GM23338 (cell line): ENCODE measurements at regions not wholly inside any gene's neighbourhood (a gene's known extent, or its start where the extent isn't known, plus 50 kb on each side); places are given as distances from the start of the nearest gene placed in this dataset.

ENCODE experiments used
- ATAC-seq: fragments of 200-7000 bp; cut with Tn5 transposase; 3 replicates; pipeline ENCODE4 v1.9.1; 2020
- DNase-seq: peaks from one replicate; pipeline ENCODE4 v3.0.0-alpha.2; 2015; ENCODE audit warnings: low spot score
- H2AFZ ChIP-seq: fragments of 200-600 bp; sonication (generic); 2 replicates; pipeline ENCODE4 v1.8.0; 2016; ENCODE audit warnings: antibody characterized with exemption, mild to moderate bottlenecking, moderate library complexity
- H3F3A ChIP-seq: fragments of 200-600 bp; sonication (generic); replicated peaks from 2 replicates; pipeline ENCODE4 v1.8.0; 2017; ENCODE audit warnings: antibody characterized with exemption, mixed run types, low read depth
- H3K27ac ChIP-seq: fragments of 200-600 bp; sonication (generic); 2 replicates; pipeline ENCODE4 v1.6.1; 2016; ENCODE audit warnings: low read depth
- H3K27me3 ChIP-seq: fragments of 200-600 bp; sonication (generic); 2 replicates; pipeline ENCODE4 v1.8.0; 2016; ENCODE audit warnings: mild to moderate bottlenecking, mixed run types, moderate library complexity; ENCODE audit not compliant: insufficient read depth
- H3K36me3 ChIP-seq: fragments of 200-600 bp; sonication (generic); 2 replicates; pipeline ENCODE4 v1.8.0; 2016; ENCODE audit warnings: mild to moderate bottlenecking; ENCODE audit not compliant: insufficient read depth
- H3K4me1 ChIP-seq: fragments of 200-600 bp; sonication (generic); 2 replicates; pipeline ENCODE4 v1.8.0; 2016; ENCODE audit warnings: mild to moderate bottlenecking, moderate library complexity; ENCODE audit not compliant: insufficient read depth
- H3K4me2 ChIP-seq: fragments of 200-600 bp; sonication (generic); 2 replicates; pipeline ENCODE4 v1.7.1; 2017; ENCODE audit warnings: mixed run types
- H3K4me3 ChIP-seq: fragments of 200-600 bp; sonication (generic); 2 replicates; pipeline ENCODE4 v1.6.1; 2016; ENCODE audit warnings: mixed run types
- H3K79me2 ChIP-seq: fragments of 200-600 bp; sonication (generic); replicated peaks from 2 replicates; pipeline ENCODE4 v1.8.0; 2017; ENCODE audit warnings: mild to moderate bottlenecking; ENCODE audit not compliant: insufficient read depth
- H3K9me2 ChIP-seq: fragments of 200-600 bp; sonication (generic); 2 replicates; pipeline ENCODE4 v1.8.0; 2017; ENCODE audit not compliant: insufficient read depth
- H4K20me1 ChIP-seq: fragments of 200-600 bp; sonication (generic); replicated peaks from 2 replicates; pipeline ENCODE4 v1.8.0; 2017; ENCODE audit warnings: mild to moderate bottlenecking; ENCODE audit not compliant: insufficient read depth
- H3K27ac Mint-ChIP-seq: 2 replicates; pipeline ENCODE4 v1.8.0; 2020; ENCODE audit warnings: inconsistent platforms, mild to moderate bottlenecking, moderate library complexity, mixed read lengths
- H3K27me3 Mint-ChIP-seq: 3 replicates; pipeline ENCODE4 v1.8.0; 2022; ENCODE audit warnings: low read depth, mild to moderate bottlenecking, moderate library complexity, mixed read lengths, inconsistent platforms; ENCODE audit not compliant: insufficient read depth, poor library complexity
- H3K36me3 Mint-ChIP-seq: 3 replicates; pipeline ENCODE4 v1.8.0; 2021; ENCODE audit warnings: low read depth, mild to moderate bottlenecking, inconsistent platforms, moderate library complexity, mixed read lengths
- H3K4me1 Mint-ChIP-seq: 3 replicates; pipeline ENCODE4 v1.8.0; 2020; ENCODE audit warnings: mild to moderate bottlenecking, inconsistent platforms, mixed read lengths
- H3K4me3 Mint-ChIP-seq: 3 replicates; pipeline ENCODE4 v1.8.0; 2021; ENCODE audit warnings: moderate library complexity, mild to moderate bottlenecking, inconsistent platforms, mixed read lengths
- H3K9me3 Mint-ChIP-seq: 3 replicates; pipeline ENCODE4 v1.8.0; 2020; ENCODE audit warnings: moderate library complexity, mild to moderate bottlenecking, inconsistent platforms, mixed read lengths
- CTCF ChIP-seq, 2 experiments: fragments of 200-600 bp in 1 of 2; sonication (generic) in 1 of 2; conservative IDR thresholded peaks; 2 replicates each; pipeline versions ENCODE4 v1.5.1 to v1.6.1; 2016 to 2017; ENCODE audit warnings: antibody characterized with exemption in 2 of 2, low read depth in 2 of 2, mild to moderate bottlenecking in 2 of 2, moderate library complexity in 1 of 2
- ETS1 ChIP-seq: IDR thresholded peaks from 2 replicates; pipeline ENCODE4 v1.6.1; 2016; ENCODE audit warnings: antibody characterized with exemption
- EZH2phosphoT487 ChIP-seq: fragments of 200-600 bp; sonication (generic); IDR thresholded peaks from one replicate; pipeline ENCODE4 v1.8.1; 2018; ENCODE audit warnings: antibody characterized with exemption; ENCODE audit not compliant: unreplicated experiment
- JUNB ChIP-seq: IDR thresholded peaks from one replicate; pipeline ENCODE4 v1.6.1; 2016; ENCODE audit warnings: antibody characterized with exemption; ENCODE audit not compliant: unreplicated experiment
- NANOG ChIP-seq: IDR thresholded peaks from 2 replicates; pipeline ENCODE4 v1.6.1; 2016; ENCODE audit warnings: antibody characterized with exemption, borderline replicate concordance
- POLR2AphosphoS5 ChIP-seq: IDR thresholded peaks from 2 replicates; pipeline ENCODE4 v1.6.1; 2016; ENCODE audit warnings: antibody characterized with exemption, low read depth
- REST ChIP-seq: IDR thresholded peaks from one replicate; pipeline ENCODE4 v1.6.1; 2018; ENCODE audit warnings: antibody characterized with exemption; ENCODE audit not compliant: unreplicated experiment
- STAT1 ChIP-seq: IDR thresholded peaks from one replicate; pipeline ENCODE4 v1.6.1; 2016; ENCODE audit warnings: antibody characterized with exemption; ENCODE audit not compliant: unreplicated experiment
- ZNF114 ChIP-seq: fragments of 250-450 bp; sonication (Bioruptor Pico); IDR thresholded peaks from 2 replicates; pipeline ENCODE4 v1.5.0; 2020; ENCODE audit warnings: mild to moderate bottlenecking, moderate library complexity
- ZNF462 ChIP-seq: fragments of 250-450 bp; sonication (Bioruptor Pico); IDR thresholded peaks from 2 replicates; pipeline ENCODE4 v1.5.0; 2020; ENCODE audit warnings: mild to moderate bottlenecking, moderate library complexity

- ATAC-seq, result no peak
Measured at GRCh38 chr15:48021336-48022086, 99.3 kb upstream of the SLC24A5 start.

More at GRCh38 chr15:48021336-48022086, 99.3 kb upstream of the SLC24A5 start:
- Mint-ChIP-seq H3K27me3 (no peaks in the 10 kb centered on the region), H3K36me3 (no peaks in the 10 kb centered on the region), H3K4me1 (0 out of 3 replicates have a peak, but pooled peaks cover 3% of the 10 kb centered on the region), H3K27ac (no peak overlapping the region), H3K4me3 (no peak overlapping the region), H3K9me3 (no peaks in the 10 kb centered on the region)
- H3K4me3 ChIP-seq, result no peak overlapping the region
- no peaks in the 10 kb centered on the region for H4K20me1 ChIP-seq
- no peak overlapping the region for H3K4me2 ChIP-seq
- DNase-seq, result no peak
- no peaks in the 10 kb centered on the region for H3K9me2 ChIP-seq
- no peaks in the 10 kb centered on the region for H3F3A ChIP-seq
- TF ChIP-seq STAT1 (no peak), JUNB (no peak), REST (no peak), ZNF462 (CRISPR knock-in tag) (no peak), EZH2phosphoT487 (no peak), POLR2AphosphoS5 (no peak), NANOG (no peak), CTCF (conservative IDR thresholded peaks at IDR 0.05; ENCODE audit: low read depth in 2 of 2) (no peak), ETS1 (no peak), ZNF114 (CRISPR knock-in tag) (no peak)
- H3K27me3 ChIP-seq, result no peaks in the 10 kb centered on the region
- no peaks in the 10 kb centered on the region for H3K4me1 ChIP-seq
- H3K79me2 ChIP-seq, result no peaks in the 10 kb centered on the region
- no peak overlapping the region for H3K27ac ChIP-seq
- H3K36me3 ChIP-seq, result no peaks in the 10 kb centered on the region
- no peak overlapping the region for H2AFZ ChIP-seq
